Kasumi-1 (cell line): ENCODE measurements at regions not wholly inside any gene's neighbourhood (a gene's known extent, or its start where the extent isn't known, plus 50 kb on each side); places are given as distances from the start of the nearest gene placed in this dataset.
"Not testable (repeated sequence)": the region's sequence is repeated elsewhere in the genome, so short reads cannot be mapped to it uniquely, and the experiment has no call there.

ENCODE experiments used
- DNase-seq, 2 experiments: peaks; one replicate each; lab custom pipeline; 2025; lab: John Stamatoyannopoulos, UW

DNA sequence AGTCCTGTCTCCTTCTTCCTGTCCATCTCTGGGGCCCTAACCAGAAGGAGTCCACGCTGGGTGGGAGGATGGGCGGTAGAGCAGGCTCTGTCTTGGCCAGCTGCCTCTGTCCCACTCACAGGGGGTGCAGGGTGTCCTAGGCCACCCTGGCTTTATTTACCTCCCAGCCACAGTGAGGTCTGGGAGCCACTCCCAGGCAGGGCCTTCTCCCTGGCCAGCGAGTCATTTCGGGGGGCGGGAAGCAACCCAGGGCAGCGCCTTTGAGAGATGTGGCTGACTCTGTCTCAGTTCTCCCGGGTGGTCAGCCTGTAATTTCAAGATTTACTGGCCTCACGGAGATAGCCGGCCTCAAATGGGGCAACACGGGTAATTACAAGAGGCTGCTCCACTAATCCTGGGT is 67.4 kb upstream of the PTCH1 start:
- no peak for DNase-seq

DNA sequence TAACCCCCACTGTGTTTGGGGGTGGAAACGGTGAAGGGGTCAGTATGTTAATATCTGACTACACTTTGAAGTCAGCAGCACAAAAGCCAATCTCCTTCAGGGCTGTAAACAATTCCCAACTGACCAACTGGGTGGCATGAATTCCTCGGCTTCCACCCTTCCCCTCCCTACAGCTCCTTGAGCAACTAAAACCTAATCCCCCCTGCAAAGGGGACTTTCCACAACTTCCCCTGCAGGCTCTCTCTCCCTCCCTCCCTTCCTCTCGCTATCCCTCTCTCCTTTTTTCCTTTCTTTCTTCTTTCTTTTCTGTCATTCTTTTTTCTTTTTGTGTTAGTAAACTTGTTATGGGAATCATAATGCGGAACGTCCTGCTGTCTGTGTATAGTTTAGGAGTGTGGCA is 65.1 kb upstream of the PTCH1 start:
- no peak for DNase-seq

DNA sequence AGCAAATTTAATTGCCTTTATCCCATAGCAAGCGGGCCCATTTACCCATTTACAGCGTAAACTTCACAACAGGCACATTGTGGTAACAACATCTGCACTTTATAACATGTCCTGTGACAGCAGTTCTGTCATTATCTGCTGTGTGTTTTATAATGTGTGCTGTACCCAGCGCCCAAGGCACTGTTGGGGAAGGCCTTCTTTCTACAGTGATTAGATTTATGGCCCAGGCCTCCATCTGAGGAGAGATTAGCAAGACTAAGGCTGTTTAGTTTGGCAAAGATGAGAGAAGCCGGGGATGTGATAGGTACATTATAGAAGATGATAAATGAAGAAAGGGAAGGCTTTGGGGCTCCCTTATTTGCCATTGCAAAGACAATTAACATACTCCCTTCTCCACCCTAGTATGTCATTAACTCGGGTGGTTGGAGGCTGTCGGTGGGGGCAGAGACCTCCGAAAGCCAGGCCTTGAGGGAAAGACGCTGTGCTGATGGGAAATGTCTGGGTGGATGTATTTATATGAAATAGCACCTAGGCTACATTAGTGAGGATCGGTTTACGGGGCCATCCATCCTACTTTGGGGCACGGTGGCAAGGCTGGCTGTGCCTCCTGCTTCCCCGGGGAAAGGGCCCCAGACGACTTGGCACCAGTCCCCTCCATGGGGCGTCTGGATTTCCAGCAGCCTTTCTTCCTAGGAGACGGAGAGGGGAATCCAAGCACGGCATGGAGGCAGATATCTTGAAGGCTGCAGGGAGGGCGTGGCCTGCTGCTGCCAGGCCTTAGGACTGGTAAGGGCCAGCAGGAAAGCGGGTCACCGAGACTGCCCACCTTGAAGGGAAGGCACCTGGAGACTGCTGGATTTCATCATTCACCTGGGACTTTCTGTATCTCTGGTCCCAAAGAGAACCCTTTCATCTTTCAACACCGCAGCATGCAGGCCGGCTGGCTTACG is 64.3 kb upstream of the PTCH1 start:
- no peak for DNase-seq

DNA sequence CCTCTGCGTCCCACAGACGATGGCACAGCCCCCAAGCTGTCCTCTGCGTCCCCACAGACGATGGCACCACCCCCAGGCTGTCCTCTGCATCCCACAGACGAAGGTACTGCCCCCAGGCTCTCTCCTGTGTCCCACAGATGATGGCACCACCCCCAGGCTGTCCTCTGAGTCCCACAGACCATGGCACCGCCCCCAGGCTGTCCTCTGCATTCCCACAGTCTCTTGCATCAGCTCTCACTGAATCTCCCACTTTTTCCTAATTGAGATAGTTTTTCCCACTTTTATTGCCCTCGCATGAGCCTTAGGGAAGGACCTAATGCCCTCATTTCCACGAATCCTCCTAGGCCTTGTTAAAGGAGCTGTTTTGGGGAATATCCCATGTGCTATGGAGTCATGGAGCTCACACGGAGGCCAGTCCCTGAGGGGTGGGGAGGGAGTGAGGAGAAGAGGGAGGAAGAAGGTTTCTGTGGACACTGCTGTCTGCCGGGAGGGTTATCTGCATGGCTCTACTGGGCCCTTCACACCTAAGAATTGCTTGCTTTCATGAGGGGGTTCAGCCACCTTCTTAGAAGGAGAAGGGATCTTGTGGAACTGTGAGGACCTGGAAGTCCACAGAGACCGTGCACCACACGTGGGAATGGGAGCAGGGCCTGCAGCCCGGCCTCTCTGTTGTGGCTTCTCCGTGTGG is 58.2 kb upstream of the PTCH1 start:
- no peak for DNase-seq

DNA sequence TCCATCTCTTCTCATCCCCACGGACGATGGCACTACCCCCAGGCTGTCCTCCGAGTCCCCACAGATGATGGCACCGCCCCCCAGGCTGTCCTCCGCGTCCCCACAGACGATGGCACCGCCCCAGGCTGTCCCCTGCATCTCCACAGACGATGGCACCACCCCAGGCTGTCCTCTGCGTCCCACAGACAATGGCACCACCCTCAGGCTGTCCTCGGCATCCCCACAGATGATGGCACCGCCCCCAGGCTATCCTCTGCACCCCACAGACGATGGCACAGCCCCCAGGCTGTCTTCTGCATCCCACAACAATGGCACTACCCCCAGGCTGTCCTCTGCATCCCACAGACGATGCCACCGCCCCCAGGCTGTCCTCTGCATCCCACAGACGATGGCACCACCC is 57.4 kb upstream of the PTCH1 start:
- DNase-seq, result no peak

DNA sequence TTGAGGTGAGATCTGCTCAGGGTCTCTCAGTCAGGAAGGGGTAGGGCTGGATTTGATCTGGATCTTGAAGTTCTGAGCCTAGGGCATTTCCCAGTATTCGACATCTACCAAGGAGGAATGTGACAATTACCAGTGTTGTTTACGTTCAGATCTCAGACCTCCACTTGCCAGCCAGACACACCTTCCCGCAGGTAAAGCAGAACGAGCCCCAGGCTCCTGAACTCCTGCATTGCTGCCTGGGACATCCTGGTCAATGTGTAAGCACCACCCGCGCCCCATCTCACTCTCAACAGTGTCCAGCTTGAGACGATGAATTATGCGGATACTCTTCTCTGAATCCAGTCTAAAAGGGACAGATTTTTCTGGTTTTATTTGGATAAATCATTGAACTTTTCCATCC is 56.7 kb upstream of the PTCH1 start:
- no peak for DNase-seq

DNA sequence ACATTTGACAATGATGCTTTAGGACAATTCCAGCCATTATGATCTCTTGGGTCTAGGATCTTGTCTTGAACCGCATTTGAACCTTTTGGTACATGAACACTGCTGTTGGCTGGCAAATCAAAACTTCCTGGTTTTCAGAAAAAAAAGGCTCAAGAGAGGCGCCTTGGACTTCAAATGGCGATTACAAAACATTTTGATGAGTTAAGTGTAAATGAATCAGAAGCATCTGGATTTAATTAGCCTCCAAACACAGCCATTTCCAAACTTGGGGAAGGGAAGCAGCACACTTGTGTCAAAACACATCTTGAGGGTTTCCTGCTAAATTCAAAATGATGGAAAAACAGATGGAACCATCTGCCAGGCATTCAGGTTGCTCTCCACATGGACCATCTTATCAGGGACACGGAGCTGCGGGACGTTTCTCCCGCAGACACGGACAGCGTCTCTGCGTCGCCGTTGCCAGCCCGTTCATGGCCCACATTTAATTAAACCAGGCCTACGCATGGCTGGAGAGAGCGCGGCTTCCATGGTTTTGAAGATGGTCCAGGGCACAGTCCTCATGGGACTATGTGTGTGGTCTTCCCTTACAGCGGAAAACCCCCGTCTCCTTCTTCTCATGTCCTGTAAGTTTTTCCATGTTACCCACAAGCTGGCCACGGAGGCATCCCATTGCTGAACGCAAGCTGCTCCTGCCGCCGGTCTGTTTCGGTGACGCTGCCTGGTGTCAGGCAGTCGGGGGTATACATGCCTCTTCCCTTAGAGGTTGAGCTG is 55.8 kb upstream of the PTCH1 start:
- no peak for DNase-seq

DNA sequence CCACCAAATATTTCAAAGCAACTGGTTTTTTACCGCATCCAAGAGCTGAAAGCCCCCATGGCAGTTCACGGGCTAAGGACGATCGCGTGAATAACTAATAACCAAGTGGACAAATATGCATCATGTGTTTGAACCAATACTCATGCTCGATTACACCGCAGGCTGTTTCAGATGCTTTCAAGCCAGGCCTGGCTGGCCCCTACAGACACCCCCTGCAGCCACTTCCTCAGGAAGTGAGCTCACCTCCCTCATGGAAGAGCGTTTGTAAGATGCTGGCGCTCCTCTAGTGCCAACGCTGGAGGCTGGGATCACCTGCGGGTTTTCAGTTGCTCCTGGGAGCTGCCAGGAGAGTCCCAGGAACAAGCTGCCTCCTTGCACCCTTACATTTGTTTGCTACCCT is 53.9 kb upstream of the PTCH1 start:
- DNase-seq, result no peak

DNA sequence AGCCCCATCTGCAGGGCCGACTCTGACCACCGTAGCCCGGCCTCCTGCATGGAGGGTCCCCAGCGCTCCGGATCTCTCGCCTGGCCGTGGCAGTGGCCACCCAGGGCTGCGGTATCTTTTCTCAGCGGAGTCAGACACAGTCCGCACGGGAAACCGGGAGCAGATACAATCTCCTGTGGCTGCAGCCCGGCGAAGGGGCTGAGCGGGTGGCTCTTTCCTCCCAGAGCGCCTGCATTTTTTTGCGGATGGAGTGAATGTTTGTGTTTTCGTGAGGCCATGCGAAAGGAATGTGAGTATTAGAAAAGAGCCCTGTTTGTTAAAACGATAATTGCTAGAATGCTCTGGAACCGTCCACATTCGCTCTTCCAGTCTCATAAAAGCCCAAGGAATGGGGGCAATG is 53.4 kb upstream of the PTCH1 start:
- no peak for DNase-seq

DNA sequence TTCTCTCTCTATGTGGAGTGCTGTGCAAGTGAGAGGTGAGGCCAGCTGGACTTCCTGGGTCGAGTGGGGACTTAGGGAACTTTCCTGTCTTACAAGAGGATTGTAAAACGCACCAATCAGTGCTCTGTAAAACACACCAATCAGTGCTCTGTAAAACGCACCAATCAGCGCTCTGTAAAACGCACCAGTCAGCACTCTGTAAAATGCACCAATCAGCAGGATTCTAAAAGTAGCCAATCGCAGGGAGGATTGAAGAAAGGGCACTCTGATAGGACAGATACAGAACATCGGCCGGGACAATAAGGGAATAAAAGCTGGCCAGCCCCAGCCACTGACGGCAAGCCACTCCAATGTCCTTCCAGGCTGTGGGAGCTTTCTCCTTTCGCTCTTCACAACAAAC is 52.0 kb upstream of the PTCH1 start:
- DNase-seq, result not testable (repeated sequence)
